ENCODE measurements at regions not wholly inside any gene's neighbourhood (a gene's known extent, or its start where the extent isn't known, plus 50 kb on each side); places are given as distances from the start of the nearest gene placed in this dataset.

DNA sequence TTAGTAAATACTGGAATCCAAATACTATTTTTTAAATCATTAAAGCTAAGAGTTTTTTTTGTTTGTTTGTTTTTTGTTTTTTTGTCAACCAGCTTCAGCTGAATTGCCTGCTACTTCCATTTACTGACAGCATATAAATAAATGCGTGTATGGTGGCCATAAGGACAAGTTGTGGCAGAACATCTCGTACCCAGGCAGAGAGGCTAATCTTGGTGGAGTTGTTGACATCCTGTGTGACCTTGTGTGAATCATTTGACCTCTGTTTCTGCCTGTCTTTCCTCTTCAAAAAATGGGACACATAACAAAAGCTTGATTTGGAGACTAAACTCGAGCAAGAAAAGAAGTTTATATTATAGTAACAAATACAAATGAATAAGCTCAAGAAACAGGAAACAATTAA lies 734.2 kb downstream of the MCTP2 start:
- TF ChIP-seq, protein P1, sequence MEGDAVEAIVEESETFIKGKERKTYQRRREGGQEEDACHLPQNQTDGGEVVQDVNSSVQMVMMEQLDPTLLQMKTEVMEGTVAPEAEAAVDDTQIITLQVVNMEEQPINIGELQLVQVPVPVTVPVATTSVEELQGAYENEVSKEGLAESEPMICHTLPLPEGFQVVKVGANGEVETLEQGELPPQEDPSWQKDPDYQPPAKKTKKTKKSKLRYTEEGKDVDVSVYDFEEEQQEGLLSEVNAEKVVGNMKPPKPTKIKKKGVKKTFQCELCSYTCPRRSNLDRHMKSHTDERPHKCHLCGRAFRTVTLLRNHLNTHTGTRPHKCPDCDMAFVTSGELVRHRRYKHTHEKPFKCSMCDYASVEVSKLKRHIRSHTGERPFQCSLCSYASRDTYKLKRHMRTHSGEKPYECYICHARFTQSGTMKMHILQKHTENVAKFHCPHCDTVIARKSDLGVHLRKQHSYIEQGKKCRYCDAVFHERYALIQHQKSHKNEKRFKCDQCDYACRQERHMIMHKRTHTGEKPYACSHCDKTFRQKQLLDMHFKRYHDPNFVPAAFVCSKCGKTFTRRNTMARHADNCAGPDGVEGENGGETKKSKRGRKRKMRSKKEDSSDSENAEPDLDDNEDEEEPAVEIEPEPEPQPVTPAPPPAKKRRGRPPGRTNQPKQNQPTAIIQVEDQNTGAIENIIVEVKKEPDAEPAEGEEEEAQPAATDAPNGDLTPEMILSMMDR (IDR thresholded peaks at IDR 0.05; ENCODE audit: low read length) = no peak
- TF ChIP-seq EZH2 (IDR thresholded peaks at IDR 0.05; ENCODE audit: borderline replicate concordance, low read length) = no peak
